Stimulated activated CD4-positive, alpha-beta T cell treated with anti-CD3 and anti-CD28 coated beads, Interleukin-15, amount 100 ng/mL, for 48 hours (primary cell): ENCODE measurements at regions not wholly inside any gene's neighbourhood (a gene's known extent, or its start where the extent isn't known, plus 50 kb on each side); places are given as distances from the start of the nearest gene placed in this dataset.

Source experiments
- DNase-seq, 2 donors: peaks; one replicate each; pipeline ENCODE4 v3.0.0-alpha.2; 2020; ENCODE audit warnings: low read depth in 2 of 2

DNA sequence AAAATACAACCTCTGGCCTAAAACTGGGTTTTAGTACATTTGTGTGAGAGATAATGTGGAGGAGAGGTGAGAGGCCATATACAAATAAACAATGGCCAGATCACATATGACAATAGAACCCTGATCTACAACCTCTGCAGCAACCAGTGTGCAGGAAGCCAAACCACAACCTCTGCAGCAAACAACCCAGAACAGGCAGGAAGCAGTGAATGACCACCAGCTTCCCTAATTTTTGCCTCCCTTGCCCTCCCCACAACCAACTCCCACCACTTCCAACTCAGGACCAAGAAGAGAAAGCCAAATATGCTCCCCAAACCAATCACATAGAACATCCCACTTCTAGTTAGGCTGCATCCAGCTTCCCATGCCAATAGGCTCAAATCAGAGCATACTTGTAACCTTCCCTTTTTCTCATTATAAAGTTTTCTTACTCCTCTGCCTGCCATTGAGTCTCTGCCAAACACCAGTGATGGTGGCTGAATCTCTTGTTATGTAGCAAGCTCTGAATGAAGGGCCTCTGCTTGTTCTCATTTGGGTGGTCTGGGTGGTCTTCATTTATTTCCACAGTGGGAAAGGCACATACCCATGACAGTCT is 102.6 kb upstream of the GAP43 start:
- DNase-seq, result no peak

DNA sequence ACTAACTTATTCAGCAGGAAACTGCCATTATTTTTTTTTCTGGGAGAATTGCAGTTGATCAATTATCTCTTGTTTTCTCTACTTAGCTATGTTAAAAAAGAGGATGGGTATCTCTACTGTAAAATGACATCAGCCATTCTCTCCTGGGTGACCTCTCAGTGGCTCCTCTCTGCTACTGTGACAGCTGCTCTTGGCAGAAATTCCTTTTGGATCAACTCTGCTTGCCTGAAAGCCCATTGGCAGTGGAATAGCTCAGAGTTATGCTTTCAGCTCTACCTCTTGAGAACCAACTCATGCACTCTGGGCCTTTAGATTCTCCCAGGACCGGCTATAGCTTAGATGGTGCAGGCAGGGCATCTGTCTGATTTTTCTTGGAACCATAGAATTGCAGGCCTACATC is 99.9 kb upstream of the GAP43 start:
- no peak for DNase-seq

- no peak for DNase-seq
These were observed 98.8 kb upstream of the GAP43 start for GRCh38 chr3:115524549-115524948.

DNA sequence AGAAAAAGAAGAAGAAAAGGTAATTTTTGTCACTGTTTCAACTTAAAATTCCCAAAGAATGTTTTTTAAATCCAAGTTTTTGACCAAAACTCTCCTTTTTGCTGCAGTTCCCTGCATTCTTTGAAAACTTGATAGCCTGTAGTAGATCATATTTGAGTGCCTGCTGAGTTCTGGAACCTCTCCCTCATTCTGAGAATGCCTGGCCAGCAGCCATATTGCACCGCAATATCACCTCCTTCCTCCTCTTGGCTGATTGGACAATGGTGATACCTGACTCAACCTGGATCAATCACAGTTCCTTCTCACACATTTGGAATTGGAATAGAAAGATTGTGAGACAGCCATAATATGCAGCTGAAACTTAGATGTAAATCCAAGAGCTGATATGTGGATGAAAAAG is 97.6 kb upstream of the GAP43 start:
- no peak for DNase-seq

- DNase-seq, result no peak
These were observed 90.1 kb upstream of the GAP43 start for GRCh38 chr3:115533218-115533617.

DNA sequence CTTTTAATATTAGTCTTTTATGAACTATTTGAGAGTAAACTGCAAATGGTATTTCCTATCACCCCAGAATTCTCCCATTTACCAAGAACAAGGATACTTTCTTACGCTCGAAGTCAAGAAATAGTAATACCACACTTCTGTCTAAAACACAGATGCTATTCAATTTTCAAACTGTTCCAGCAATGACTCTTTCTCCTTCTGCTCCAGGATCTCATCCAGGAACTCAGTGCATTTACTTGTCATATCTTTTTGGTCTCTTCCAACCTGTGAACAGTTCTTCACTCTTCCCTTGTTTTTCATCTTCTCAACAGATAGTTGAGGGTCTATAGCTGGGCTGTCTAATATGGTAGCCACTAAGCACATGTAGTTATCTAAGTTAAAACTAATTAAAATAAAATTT is 87.1 kb upstream of the GAP43 start:
- DNase-seq, result no peak

GRCh38 chr3:115537669-115538068 is 85.6 kb upstream of the GAP43 start:
- DNase-seq, result no peak

- DNase-seq, result no peak
These were observed 76.1 kb upstream of the GAP43 start for GRCh38 chr3:115547207-115547606.

DNA sequence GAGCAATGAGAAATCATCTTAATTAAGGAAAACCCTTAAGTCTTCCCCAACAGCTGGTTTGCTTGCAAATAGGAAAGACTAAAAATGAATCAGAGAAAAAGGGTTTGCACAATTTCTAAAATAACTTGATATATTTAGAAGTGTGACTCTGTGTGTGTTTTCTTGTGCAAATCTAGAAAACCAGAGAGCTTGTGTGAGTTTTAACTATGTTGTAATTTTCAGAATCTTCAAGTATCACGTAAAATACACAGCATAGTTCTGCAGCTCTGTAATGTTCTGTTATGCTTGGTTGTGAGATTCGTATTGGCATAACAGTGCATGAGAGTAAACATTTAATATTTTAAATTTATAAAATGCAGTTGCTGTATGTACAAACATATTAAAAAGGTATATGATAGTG is 74.7 kb upstream of the GAP43 start:
- no peak for DNase-seq

- DNase-seq, result no peak
These were observed 74.2 kb upstream of the GAP43 start for GRCh38 chr3:115549071-115549470.

GRCh38 chr3:115550285-115550761 is 73.0 kb upstream of the GAP43 start:
- DNase-seq, result no peak

GRCh38 chr3:115551016-115551415 is 72.3 kb upstream of the GAP43 start:
- no peak for DNase-seq

- DNase-seq, result no peak
These were observed 71.3 kb upstream of the GAP43 start for GRCh38 chr3:115552007-115552406.

- DNase-seq, result no peak
These were observed 69.4 kb upstream of the GAP43 start for GRCh38 chr3:115553796-115554486.

GRCh38 chr3:115554487-115554807 is 68.9 kb upstream of the GAP43 start:
- no peak for DNase-seq

- no peak for DNase-seq
These were observed 60.6 kb upstream of the GAP43 start for GRCh38 chr3:115562636-115563267.

GRCh38 chr3:115563984-115564383 is 59.3 kb upstream of the GAP43 start:
- DNase-seq, result no peak

DNA sequence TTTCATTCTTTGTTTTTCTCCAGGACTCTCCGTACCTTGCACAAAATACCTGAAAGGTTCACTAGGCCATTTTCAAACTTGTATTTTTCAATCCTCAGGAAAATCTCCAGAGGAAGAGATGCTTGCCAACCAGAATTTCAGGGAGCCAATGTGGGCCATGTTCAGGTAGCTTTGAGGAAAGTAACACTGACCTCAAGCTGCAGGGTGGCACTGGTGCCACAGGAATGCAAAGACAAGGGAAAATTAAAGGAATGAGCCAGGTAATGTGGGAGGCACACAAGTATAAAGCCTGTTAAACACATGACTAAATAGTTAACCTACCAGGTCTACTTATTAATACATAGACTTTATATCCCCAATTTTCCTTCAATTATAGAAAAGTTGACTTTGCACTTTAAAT is 51.9 kb upstream of the GAP43 start:
- no peak for DNase-seq
